ENCODE measurements at regions not wholly inside any gene's neighbourhood (a gene's known extent, or its start where the extent isn't known, plus 50 kb on each side); places are given as distances from the start of the nearest gene placed in this dataset.
"Not testable (repeated sequence)": the region's sequence is repeated elsewhere in the genome, so short reads cannot be mapped to it uniquely, and the experiment has no call there.

GRCh38 chr9:129453734-129454133, 167.2 kb downstream of the C9orf50 start:
- no peak for DNase-seq

GRCh38 chr9:129451669-129452068, 169.2 kb downstream of the C9orf50 start:
- no peak for DNase-seq

- DNase-seq = no peak
Observed at GRCh38 chr9:129451089-129451656, 169.7 kb downstream of the C9orf50 start.

GRCh38 chr9:129449066-129449465, 171.8 kb downstream of the C9orf50 start:
- no peak for DNase-seq

- no peak for DNase-seq
Observed at GRCh38 chr9:129446828-129447550, 173.9 kb downstream of the C9orf50 start.

- no peak for DNase-seq
Observed at GRCh38 chr9:129445794-129446306, 175.1 kb downstream of the C9orf50 start.

- not testable (repeated sequence) for DNase-seq
Observed at GRCh38 chr9:129443515-129444164, 177.3 kb downstream of the C9orf50 start.

- no peak for DNase-seq
Observed at GRCh38 chr9:129442803-129443511, 177.9 kb downstream of the C9orf50 start.

GRCh38 chr9:129441852-129442251, 179.0 kb downstream of the C9orf50 start:
- no peak for DNase-seq

GRCh38 chr9:129440435-129441186, 180.3 kb downstream of the C9orf50 start:
- no peak for DNase-seq

- no peak for DNase-seq
Observed at GRCh38 chr9:129439242-129439641, 181.7 kb downstream of the C9orf50 start.

- DNase-seq = no peak
Observed at GRCh38 chr9:129437626-129438323, 183.1 kb downstream of the C9orf50 start.

- DNase-seq = no peak
Observed at GRCh38 chr9:129436751-129437625, 183.9 kb downstream of the C9orf50 start.

- DNase-seq = no peak
Observed at GRCh38 chr9:129435988-129436717, 184.7 kb downstream of the C9orf50 start.

GRCh38 chr9:129435291-129435690, 185.6 kb downstream of the C9orf50 start:
- DNase-seq = no peak

GRCh38 chr9:129434187-129434586, 186.7 kb downstream of the C9orf50 start:
- DNase-seq = no peak

- DNase-seq = no peak
Observed at GRCh38 chr9:129432297-129433154, 188.4 kb downstream of the C9orf50 start.

GRCh38 chr9:129430940-129431643, 189.8 kb downstream of the C9orf50 start:
- DNase-seq = no peak

All from activated CD4-positive, alpha-beta T cell treated with anti-CD3 and anti-CD28 coated beads, Interleukin-2, amount 50 U/mL, for 16 hours (primary cell).